ENCODE measurements at regions not wholly inside any gene's neighbourhood (a gene's known extent, or its start where the extent isn't known, plus 50 kb on each side); places are given as distances from the start of the nearest gene placed in this dataset.
A peak's percentile ranks its signal among the peaks of the same experiment; 100 is the strongest.

DNA sequence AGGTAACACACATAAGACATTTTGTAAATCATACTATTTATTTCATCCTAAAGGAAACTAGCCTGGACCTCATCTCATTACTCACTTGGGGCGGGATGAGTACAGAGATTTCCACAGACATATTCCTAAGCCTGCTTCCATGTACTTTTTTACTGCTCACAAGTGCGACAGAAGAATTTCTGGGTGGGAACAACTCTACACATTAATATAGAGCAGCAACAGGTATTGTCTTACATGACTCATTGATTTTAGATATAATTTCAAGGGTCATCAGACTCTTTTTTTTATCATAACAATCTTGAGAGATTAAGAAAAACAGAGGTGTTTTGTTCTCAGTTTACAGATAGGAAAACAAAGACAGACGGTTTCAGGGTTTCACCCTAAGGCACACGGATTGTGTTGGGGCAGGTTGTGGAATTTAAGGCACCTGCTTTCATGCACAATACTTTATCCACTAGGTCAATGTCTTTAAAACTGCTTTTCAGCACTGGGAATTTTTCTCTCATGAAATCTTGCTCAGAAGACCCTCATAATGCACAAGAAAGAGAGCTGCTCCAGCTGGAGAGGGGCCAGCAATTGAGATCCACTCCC, 186.7 kb upstream of the CDIN1 start:
- Histone ChIP-seq H3K36me3 (replicated peaks) (no peaks in the 10 kb centered on the region), H3K4me1 (peaks cover 9% of the 10 kb centered on the region), H3K9me3 (no peaks in the 10 kb centered on the region), H3K4me3 (no peak overlapping the region), H3K27me3 (ENCODE audit: low read depth) (no peaks in the 10 kb centered on the region)
- in situ Hi-C loops (cut with MboI; ENCODE audit: low sequenced_read_pairs): no loop called here
- peak in 1 of 2 experiments; percentile 18 for DNase-seq (ENCODE audit: low spot score in 2 of 2)

DNA sequence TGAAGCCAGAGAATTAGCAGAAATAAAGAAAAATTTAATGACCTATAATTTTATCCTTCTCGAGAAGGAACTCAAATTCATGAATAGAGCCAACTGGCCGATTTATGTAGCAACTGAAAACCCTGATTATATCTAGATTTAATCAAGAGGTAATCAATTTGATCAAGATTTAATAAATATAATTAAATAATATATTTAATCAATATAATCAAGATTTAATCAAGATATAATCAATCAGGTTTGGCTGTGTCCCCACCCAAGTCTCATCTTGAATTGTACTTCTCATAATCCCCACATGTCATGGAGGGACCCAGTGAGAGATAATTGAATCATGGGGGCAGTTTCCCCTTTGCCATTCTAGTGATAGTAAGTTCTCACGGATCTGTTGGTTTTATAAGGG, 181.2 kb upstream of the CDIN1 start:
- H3K9me3 ChIP-seq: no peaks in the 10 kb centered on the region
- in situ Hi-C loops (cut with MboI; ENCODE audit: low sequenced_read_pairs): no loop called here
- H3K36me3 ChIP-seq (replicated peaks): no peaks in the 10 kb centered on the region
- no peak overlapping the region for H3K4me3 ChIP-seq
- H3K27me3 ChIP-seq (ENCODE audit: low read depth): no peaks in the 10 kb centered on the region
- peaks cover 8% of the 10 kb centered on the region for H3K4me1 ChIP-seq
- DNase-seq (ENCODE audit: low spot score in 2 of 2): no peak

- DNase-seq (ENCODE audit: low spot score in 2 of 2): no peak
- no peak overlapping the region for H3K4me3 ChIP-seq
- no peaks in the 10 kb centered on the region for H3K36me3 ChIP-seq (replicated peaks)
- peaks cover 4% of the 10 kb centered on the region for H3K4me1 ChIP-seq
- in situ Hi-C loops (cut with MboI; ENCODE audit: low sequenced_read_pairs): no loop called here
- H3K27me3 ChIP-seq (ENCODE audit: low read depth): no peaks in the 10 kb centered on the region
- no peaks in the 10 kb centered on the region for H3K9me3 ChIP-seq
Observed at GRCh38 chr15:36399276-36399675, 180.2 kb upstream of the CDIN1 start.

- H3K27me3 ChIP-seq (ENCODE audit: low read depth): no peaks in the 10 kb centered on the region
- DNase-seq (ENCODE audit: low spot score in 2 of 2): no peak
- no peaks in the 10 kb centered on the region for H3K36me3 ChIP-seq (replicated peaks)
- in situ Hi-C loops (cut with MboI; ENCODE audit: low sequenced_read_pairs): no loop called here
- H3K4me1 ChIP-seq: peaks cover 7% of the 10 kb centered on the region
- H3K9me3 ChIP-seq: no peaks in the 10 kb centered on the region
- H3K4me3 ChIP-seq: no peak overlapping the region
Observed at GRCh38 chr15:36400936-36401585, 178.4 kb upstream of the CDIN1 start.

- Histone ChIP-seq H3K4me1 (peaks cover 12% of the 10 kb centered on the region), H3K27me3 (ENCODE audit: low read depth) (no peaks in the 10 kb centered on the region), H3K36me3 (replicated peaks) (no peaks in the 10 kb centered on the region), H3K4me3 (no peak overlapping the region), H3K9me3 (no peaks in the 10 kb centered on the region)
- no peak for DNase-seq (ENCODE audit: low spot score in 2 of 2)
- in situ Hi-C loops (cut with MboI; ENCODE audit: low sequenced_read_pairs): no loop called here
Observed at GRCh38 chr15:36401586-36401966, 177.8 kb upstream of the CDIN1 start.

- Histone ChIP-seq H3K36me3 (replicated peaks) (no peaks in the 10 kb centered on the region), H3K9me3 (no peaks in the 10 kb centered on the region), H3K27me3 (ENCODE audit: low read depth) (no peaks in the 10 kb centered on the region), H3K4me3 (no peak overlapping the region), H3K4me1 (peaks cover 27% of the 10 kb centered on the region)
- in situ Hi-C loops (cut with MboI; ENCODE audit: low sequenced_read_pairs): no loop called here
- DNase-seq (ENCODE audit: low spot score in 2 of 2): no peak
Observed at GRCh38 chr15:36403351-36403750, 176.1 kb upstream of the CDIN1 start.

DNA sequence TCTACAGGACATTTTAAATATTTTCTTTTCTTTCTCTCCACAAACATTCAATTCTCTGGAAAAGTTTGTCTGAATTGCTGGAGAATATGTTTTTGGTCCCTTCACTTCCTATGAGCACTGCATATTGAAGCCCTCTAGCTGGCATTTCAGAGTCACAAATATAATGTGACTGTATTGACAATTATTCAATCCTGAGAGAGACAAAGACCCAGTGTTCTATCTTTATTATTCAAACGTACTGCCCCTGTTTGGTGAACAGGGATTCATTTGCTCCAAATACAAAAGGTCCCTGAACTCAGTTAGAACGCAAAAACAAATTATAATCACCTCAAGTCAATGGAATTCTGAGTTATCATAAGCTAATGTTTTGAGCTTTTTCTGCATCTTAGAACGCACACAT, 173.1 kb upstream of the CDIN1 start:
- no peaks in the 10 kb centered on the region for H3K27me3 ChIP-seq (ENCODE audit: low read depth)
- in situ Hi-C loops (cut with MboI; ENCODE audit: low sequenced_read_pairs): no loop called here
- peak in 1 of 2 experiments; percentile 71 for DNase-seq (ENCODE audit: low spot score in 2 of 2)
- H3K4me3 ChIP-seq: no peak overlapping the region
- no peaks in the 10 kb centered on the region for H3K9me3 ChIP-seq
- peaks cover 34% of the 10 kb centered on the region for H3K4me1 ChIP-seq
- no peaks in the 10 kb centered on the region for H3K36me3 ChIP-seq (replicated peaks)

GRCh38 chr15:36406911-36407310, 172.5 kb upstream of the CDIN1 start:
- Histone ChIP-seq H3K36me3 (replicated peaks) (no peaks in the 10 kb centered on the region), H3K9me3 (no peaks in the 10 kb centered on the region), H3K4me3 (no peak overlapping the region), H3K4me1 (peaks cover 34% of the 10 kb centered on the region), H3K27me3 (ENCODE audit: low read depth) (no peaks in the 10 kb centered on the region)
- peak in 1 of 2 experiments; percentile 50 for DNase-seq (ENCODE audit: low spot score in 2 of 2)
- in situ Hi-C loops (cut with MboI; ENCODE audit: low sequenced_read_pairs): no loop called here

- no peaks in the 10 kb centered on the region for H3K27me3 ChIP-seq (ENCODE audit: low read depth)
- in situ Hi-C loops (cut with MboI; ENCODE audit: low sequenced_read_pairs): no loop called here
- H3K36me3 ChIP-seq (replicated peaks): no peaks in the 10 kb centered on the region
- DNase-seq (ENCODE audit: low spot score in 2 of 2): peak; percentile 67 to 100
- H3K4me1 ChIP-seq: peaks cover 34% of the 10 kb centered on the region
- H3K4me3 ChIP-seq: no peak overlapping the region
- no peaks in the 10 kb centered on the region for H3K9me3 ChIP-seq
Observed at GRCh38 chr15:36407647-36408046, 171.8 kb upstream of the CDIN1 start.

GRCh38 chr15:36409819-36410218, 169.6 kb upstream of the CDIN1 start:
- no peak overlapping the region for H3K4me3 ChIP-seq
- DNase-seq (ENCODE audit: low spot score in 2 of 2): no peak
- no peaks in the 10 kb centered on the region for H3K36me3 ChIP-seq (replicated peaks)
- no peaks in the 10 kb centered on the region for H3K27me3 ChIP-seq (ENCODE audit: low read depth)
- H3K4me1 ChIP-seq: peaks cover 30% of the 10 kb centered on the region
- in situ Hi-C loops (cut with MboI; ENCODE audit: low sequenced_read_pairs): no loop called here
- no peaks in the 10 kb centered on the region for H3K9me3 ChIP-seq

DNA sequence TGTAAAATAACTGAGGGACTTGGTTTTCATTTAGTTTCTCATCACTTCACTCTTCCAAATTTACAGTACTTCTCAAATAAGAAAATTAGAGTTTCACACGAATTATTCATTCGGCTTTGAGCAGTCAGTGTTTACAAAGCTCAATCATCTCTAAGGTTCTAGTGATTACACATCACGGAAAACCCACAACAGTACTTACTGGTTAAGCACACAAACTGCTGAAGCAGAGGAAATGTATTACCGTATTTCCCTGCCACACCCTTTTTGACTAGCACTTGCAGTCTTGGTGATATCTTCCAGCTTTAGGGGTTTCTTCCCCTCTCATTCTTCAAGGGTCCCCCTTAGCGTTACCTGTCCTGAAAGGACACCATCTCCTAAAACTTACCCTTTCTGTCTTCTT, 164.8 kb upstream of the CDIN1 start:
- H3K9me3 ChIP-seq: no peaks in the 10 kb centered on the region
- in situ Hi-C loops (cut with MboI; ENCODE audit: low sequenced_read_pairs): no loop called here
- H3K27me3 ChIP-seq (ENCODE audit: low read depth): no peaks in the 10 kb centered on the region
- H3K4me3 ChIP-seq: no peak overlapping the region
- no peaks in the 10 kb centered on the region for H3K36me3 ChIP-seq (replicated peaks)
- H3K4me1 ChIP-seq: no peaks in the 10 kb centered on the region
- DNase-seq (ENCODE audit: low spot score in 2 of 2): no peak

GRCh38 chr15:36415643-36416042, 163.8 kb upstream of the CDIN1 start:
- no peaks in the 10 kb centered on the region for H3K36me3 ChIP-seq (replicated peaks)
- in situ Hi-C loops (cut with MboI; ENCODE audit: low sequenced_read_pairs): no loop called here
- H3K27me3 ChIP-seq (ENCODE audit: low read depth): no peaks in the 10 kb centered on the region
- H3K4me3 ChIP-seq: no peak overlapping the region
- no peaks in the 10 kb centered on the region for H3K9me3 ChIP-seq
- no peak for DNase-seq (ENCODE audit: low spot score in 2 of 2)
- H3K4me1 ChIP-seq: no peaks in the 10 kb centered on the region

GRCh38 chr15:36422631-36423030, 156.8 kb upstream of the CDIN1 start:
- Histone ChIP-seq H3K4me3 (no peak overlapping the region), H3K27me3 (ENCODE audit: low read depth) (no peaks in the 10 kb centered on the region), H3K36me3 (replicated peaks) (no peaks in the 10 kb centered on the region), H3K9me3 (no peaks in the 10 kb centered on the region), H3K4me1 (0 out of 2 replicates have a peak, but pooled peaks cover 2% of the 10 kb centered on the region)
- in situ Hi-C loops (cut with MboI; ENCODE audit: low sequenced_read_pairs): no loop called here
- DNase-seq (ENCODE audit: low spot score in 2 of 2): no peak

DNA sequence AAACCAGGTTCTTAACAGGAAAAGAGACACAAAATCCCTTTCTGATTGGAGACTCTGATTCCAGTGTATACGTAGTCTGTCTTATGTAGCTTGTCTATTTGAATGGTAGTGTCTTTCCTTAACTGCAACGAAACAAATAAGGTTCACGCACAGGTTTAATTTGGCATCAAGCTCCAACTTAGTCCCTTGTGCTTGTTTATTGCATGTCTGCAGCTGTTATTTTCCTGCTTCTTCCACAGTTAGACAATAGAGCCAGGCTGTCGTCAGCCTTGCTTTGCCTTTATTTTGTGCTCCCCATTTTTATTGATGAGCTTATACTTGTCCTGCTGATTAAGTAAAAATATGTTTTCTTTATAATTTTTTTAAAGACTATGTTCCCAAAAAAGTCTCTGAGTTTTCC, 152.7 kb upstream of the CDIN1 start:
- H3K4me3 ChIP-seq: no peak overlapping the region
- DNase-seq (ENCODE audit: low spot score in 2 of 2): no peak
- no peaks in the 10 kb centered on the region for H3K9me3 ChIP-seq
- no peaks in the 10 kb centered on the region for H3K36me3 ChIP-seq (replicated peaks)
- H3K27me3 ChIP-seq (ENCODE audit: low read depth): no peaks in the 10 kb centered on the region
- 0 out of 2 replicates have a peak, but pooled peaks cover 2% of the 10 kb centered on the region for H3K4me1 ChIP-seq
- in situ Hi-C loops (cut with MboI; ENCODE audit: low sequenced_read_pairs): no loop called here

All from HAP-1 (cell line).